ENCODE measurements at regions not wholly inside any gene's neighbourhood (a gene's known extent, or its start where the extent isn't known, plus 50 kb on each side); places are given as distances from the start of the nearest gene placed in this dataset.

- TF ChIP-seq CTCF (conservative IDR thresholded peaks at IDR 0.05; ENCODE audit: low read length) (no peak), EZH2phosphoT487 (IDR thresholded peaks at IDR 0.05; ENCODE audit: borderline replicate concordance, low read depth, low read length) (no peak)
Observed at GRCh38 chrX:8052909-8053308, 118.2 kb downstream of the VCX2 start.

Data from OCI-LY7 (cell line).